Hypothalamus (tissue), 51 donors: ENCODE measurements at regions not wholly inside any gene's neighbourhood (a gene's known extent, or its start where the extent isn't known, plus 50 kb on each side); places are given as distances from the start of the nearest gene placed in this dataset.
"Not testable (repeated sequence)": the region's sequence is repeated elsewhere in the genome, so short reads cannot be mapped to it uniquely, and the experiment has no call there.

Experiments
- DNase-seq, 51 donors: peaks; one replicate each; lab custom pipeline; 2025; lab: John Stamatoyannopoulos, UW

DNA sequence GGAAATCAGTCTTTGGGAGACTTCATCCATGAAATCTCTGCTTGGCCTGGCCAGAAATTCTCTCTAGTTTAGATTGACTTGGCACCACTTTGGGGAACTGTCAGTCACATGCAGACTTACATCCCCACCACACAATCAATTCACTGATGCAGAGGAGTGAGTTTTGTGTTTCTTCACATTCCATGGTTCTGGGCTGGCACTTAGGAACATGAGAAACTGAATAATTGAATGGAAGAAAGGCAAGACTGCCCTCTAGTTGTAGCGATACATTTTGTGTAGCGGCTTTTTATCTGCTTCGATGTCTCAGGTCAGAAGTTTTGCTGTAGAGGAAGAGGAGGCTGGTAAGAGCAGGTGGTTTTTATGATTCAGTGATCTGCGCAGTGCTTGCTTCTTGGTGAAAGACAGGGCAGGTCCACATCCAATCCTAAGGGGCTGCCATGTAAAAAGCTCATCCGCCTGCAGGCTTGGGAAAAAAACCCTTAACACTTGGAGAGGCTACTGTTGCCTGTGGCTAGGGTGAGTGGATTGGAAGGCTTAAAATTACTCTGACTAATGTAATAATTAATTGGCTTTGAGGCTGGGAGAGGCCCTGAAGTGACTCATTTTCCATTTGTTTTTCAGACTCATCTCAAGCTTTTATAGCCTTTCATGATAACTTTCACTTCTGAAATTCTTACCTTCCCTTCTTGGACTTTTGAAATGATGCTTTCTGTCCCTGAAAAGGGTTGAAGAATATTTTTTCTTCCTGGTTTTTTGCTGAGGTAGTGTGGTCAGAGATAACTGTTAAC is 75.4 kb upstream of the LPCAT1 start:
- DNase-seq = peak in 1 of 51 donors; percentile 20

DNA sequence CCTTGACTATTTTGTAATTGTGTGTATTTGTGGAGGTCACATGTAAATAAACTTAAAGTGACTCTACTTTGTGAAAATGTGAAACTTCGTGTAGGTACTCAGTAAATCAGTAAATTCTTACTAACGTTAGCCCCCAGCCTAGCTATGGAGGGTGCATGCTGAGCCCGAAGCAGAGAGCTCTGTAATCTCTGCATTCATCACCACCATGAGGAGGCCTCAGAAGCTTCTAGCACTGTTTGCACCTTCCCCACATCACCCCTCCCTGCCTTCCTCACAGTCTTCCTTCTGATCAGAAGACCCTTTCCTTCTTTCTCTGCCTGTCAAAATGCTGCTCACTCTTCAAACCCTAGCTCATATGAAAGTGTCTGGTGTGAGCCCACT is 73.3 kb upstream of the LPCAT1 start:
- DNase-seq = not testable (repeated sequence)

DNA sequence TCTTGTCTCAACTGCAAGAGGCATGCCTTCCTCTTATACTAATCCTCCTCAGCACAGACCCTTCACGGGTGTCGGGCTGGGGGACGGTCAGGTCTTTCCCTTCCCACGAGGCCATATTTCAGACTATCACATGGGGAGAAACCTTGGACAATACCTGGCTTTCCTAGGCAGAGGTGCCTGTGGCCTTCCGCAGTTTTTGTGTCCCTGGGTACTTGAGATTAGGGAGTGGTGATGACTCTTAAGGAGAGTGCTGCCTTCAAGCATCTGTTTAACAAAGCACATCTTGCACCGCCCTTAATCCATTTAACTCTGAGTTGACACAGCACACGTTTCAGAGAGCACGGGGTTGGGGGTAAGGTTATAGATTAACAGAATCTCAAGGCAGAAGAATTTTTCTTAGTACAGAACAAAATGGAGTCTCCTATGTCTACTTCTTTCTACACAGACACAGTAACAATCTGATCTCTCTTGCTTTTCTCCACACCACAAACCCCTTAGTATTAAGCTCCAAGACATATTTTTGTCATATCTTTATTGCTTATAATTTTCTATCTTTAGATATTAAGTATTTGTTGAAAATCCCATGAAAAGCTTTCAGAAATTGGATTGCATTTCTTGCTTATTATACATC is 72.8 kb upstream of the LPCAT1 start:
- DNase-seq = not testable (repeated sequence)

DNA sequence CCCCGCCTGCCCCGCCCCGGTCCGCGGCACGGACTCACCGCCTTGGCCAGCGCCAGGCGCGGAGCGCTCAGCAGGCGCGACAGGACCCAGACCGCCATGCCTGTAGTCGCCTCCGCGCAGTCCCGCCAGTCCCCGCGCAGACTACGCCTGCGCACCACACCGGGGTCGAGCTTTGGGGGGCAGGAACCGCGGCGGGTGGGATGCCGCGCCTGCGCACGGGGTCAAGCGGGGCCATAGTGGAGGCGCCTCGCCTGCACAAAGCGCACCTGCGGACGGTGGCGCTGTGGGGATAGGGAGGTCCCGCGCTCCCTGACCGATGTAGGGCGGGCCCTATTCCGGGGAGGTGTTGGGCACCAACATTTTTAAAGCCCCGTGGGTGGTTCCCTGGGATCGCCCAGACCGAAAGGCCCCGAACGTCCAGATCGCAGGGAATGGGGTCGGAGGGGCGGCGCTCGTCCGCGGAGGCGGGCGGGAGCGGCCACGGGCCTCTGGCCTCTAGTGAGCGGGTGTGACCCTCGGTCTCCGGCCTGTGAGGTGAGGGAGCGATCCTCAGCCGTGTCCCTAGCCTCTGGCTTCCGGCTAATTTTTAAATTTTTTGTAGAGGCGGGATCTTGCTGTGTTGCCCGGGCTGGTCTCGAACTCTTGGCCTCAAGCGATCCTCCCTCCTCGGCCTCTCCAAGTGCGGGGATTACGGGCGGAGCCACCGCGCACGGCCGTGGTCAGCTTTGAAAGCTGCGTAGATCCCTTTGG is 70.8 kb upstream of the LPCAT1 start:
- peak; percentile 7 to 86 (median 57) for DNase-seq

DNA sequence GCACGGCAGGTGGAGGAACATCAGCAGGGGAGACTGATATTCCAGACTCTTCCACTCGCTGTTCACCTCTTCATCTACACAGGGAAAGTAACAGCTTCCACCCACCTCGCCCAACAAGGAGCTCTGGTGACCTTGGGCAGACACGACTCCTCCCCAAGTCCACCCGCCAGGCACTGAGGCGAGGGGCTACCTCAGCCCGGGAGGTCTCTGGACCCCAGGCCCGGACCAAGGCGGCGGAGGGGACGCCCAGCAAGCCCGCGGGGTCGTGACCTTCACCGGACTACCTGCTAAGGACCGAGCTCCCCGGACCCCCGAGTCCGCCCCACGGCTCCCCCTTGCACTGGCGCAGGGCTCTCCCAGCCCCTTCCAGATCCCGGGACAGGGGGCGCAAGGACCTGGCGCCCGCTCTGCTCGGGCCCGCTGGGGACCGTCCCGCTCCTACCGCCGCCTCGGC is 70.2 kb upstream of the LPCAT1 start:
- DNase-seq = peak in 6 of 51 donors; percentile 13 to 54 (median 39)

DNA sequence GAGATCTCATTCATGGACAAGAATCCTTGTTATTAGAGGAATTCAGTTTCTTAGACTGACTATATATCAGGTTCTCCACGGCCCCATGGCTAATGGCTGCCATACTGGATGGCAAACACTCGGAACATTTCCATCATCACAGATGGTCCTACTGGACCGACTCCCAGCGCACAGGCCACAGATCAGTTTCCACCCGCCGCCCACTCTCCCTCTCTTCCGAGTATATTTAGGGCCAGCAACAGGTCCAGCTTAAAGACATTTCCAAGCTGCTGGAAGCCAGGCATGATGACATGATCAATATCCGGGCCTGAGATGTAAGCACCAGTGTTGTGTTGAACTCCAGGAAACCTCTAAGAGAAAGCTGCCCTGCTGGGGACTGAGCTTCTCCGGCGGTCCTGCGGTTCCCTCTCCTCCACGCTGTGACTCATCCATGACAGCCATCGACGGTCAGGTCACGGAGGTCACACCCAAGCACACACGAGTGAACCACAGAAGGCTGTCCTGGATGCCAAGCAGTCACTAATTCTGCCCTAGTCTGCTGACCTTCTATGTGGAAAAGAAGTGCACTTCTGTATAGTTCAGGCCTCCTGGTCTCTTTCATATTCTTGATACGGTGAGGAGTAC is 64.4 kb upstream of the LPCAT1 start:
- DNase-seq = not testable (repeated sequence)

DNA sequence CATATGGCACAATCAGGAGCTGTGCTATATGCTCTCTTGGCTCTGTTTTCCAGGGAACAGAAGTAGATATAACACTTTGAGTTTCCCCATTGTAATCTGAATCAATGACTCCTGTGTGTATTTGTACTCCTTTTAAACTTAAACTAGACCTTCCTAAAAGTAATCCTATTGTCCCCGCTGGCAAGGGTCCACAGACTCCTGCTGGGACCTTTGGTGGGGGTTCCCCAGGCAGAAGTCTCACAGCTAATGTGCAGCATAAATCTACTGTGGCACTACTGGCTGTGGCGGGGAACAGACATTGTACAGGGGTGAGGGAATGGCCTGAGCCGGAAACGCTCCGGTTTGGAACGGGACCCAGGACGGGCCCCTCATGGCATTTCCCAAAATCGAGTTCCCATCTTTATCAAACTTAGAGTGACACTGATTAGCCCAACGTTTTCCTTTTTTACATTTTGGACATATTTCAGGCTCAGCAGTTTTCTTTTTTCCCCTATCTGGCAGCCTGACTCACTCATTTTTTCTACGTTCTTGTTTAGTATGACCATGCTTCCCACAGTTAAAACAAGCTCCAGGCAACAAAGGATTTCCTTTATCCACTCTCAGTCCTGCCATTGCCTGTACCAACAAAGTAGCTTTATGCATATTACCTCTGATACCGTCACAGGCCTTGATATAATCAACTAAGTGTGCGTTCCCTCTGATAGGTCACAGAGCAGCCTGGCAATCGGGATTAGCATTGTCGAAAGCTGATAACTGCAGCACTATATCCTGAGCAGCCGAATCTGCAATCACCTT is 59.5 kb upstream of the LPCAT1 start:
- not testable (repeated sequence) for DNase-seq

DNA sequence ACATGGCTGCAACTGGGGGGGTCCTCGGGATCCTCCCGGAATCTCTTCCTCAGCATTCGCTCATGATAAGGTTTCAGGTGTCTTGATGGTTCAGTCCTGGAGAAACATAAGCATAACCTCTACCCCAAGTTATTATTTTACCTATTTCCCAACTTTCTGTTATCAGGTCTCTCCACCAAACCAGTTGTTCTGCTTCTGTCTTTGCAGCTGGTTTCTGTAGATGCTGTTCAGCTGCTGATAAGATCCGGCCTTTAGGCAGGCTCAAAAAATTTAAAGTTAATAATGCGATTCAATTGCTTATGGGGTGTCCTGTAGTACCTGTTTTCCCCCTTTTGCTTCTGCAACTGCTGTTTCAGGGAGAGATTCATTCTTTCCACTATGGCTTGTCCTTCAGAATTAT is 55.6 kb upstream of the LPCAT1 start:
- not testable (repeated sequence) for DNase-seq

DNA sequence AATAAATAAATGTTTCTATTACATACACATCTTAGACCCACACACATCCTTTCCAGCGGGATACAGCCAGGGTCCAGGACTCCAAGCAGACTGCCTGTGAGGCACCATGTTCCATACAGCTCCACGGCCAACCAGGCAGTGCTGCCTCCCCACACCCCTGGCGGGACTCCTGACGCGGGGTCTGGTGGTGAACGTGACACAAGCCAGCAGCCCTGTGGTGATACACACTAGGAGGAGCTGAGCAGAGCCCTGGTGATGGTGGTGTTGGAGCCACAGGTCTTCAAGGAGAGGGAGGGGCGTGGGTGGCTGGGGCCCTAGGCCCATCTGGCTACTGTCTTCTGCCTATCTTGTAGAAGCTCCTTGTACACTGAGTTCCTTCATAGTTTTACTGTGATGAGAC is 53.1 kb upstream of the LPCAT1 start:
- not testable (repeated sequence) for DNase-seq

DNA sequence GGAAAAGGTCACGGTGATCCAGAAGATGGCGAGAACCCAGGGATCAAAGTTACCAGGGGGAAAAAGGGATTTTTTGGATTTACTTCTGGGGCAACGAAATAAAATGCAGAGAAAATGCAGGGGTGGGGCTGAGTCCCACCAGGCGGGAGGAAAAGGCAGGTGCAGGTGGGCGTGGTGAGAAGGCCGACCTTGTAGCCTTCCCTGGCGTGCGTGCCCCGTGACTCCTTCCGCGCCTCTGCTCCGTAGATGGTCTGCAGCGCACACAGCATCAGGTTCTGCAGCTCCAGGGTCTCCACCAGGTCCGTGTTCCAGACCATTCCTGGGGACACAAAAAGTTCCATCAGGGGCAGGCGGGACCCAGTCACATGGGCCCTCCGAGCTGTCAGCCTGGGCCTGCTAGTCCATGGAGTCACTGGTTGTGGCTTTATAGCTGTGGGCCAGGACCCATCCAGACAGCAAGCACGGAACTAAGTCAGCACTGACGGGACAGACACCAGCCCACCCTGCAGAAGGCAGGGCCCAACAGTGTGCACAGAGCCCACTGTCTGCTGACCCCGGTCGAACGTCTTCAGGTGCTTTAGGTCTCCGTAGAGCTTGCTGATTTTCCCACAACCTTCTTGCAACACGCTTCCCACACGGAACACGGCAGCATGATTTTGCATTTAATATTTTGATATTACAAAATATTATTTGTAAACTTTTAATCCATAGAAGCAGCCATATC is 52.4 kb upstream of the LPCAT1 start:
- DNase-seq = not testable (repeated sequence)

DNA sequence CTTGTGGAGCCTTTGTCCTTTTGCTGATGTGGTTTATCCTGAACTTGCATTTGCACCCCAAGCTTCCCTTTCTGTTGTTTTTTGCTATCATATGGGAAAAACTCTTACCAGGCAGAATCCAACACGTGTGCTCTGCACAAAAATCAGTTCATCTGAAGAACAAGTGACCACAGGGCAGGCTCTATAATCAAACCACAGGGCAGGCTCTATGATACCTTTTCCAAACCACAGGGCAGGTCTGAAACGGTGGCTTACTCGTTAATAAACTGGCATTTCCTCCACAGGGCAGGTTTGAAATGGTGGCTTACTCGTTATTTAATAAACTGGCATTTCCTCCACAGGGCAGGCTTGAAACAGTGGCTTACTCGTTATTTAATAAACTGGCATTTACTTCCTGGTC is 51.7 kb upstream of the LPCAT1 start:
- DNase-seq = not testable (repeated sequence)

DNA sequence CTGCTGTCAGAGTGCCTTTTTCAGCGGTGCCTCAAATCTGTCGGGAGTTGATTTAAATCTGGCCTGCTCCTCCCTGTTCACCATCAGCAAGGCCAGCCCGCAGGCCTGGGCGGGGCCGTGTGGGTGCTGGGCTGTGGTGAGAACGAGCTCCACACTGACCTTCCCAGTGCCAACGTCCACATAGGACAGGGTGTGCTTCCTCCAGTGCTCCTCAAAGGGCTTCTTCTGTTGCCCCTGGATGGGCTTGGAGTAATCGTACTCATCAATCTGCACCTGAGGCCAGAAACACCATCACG is 50.2 kb upstream of the LPCAT1 start:
- not testable (repeated sequence) for DNase-seq

DNA sequence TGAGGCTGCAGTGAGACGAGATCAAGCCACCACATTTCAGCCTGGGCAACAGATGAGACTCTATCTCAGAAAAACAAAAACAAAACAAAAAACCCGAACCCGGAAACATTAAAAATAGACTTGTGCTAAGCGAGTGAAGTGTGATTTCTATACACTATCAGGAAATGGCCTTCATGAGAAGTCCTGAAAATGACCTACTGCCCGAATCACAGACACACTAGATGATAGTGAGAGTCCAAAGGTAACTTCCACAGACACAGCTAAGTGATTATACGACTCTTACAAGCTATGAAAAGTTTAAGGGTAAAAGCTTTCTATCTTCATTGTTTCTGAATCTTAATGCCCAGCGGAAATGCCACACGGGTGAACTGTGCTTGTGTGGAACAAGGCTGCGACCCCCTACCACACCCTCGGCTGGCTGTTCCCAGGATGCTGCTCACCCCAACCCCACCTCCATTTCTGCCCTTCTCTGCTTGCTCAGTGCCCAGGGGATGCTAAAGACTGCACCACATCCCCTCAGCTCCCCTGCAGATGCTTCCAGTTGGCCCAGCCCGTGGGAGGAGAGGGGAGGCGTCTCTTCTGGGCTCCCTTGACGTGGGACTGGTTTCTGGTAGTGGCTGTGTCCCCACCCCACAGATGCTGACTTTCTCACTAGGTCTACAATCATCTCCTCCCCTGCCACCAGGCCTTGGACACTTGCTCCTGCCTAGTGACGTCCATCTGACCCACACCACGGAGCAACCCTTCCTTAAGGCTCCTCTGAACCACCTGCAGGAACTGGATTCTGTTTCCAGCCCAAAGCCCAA is 49.7 kb upstream of the LPCAT1 start:
- DNase-seq = not testable (repeated sequence)
